Memory B cell (primary cell): ENCODE measurements at regions not wholly inside any gene's neighbourhood (a gene's known extent, or its start where the extent isn't known, plus 50 kb on each side); places are given as distances from the start of the nearest gene placed in this dataset.

ENCODE experiments used
- ATAC-seq: fragments of 150-1000 bp; cut with Tn5 transposase; 2 replicates; pipeline ENCODE4 v1.10.0; 2021; ENCODE audit warnings: low read depth, mild to moderate bottlenecking, moderate library complexity
- DNase-seq, 2 donors: peaks; one replicate each; pipeline ENCODE4 v3.0.0; 2022; ENCODE audit warnings: low spot score in 2 of 2
- H3K27ac Mint-ChIP-seq: one replicate; pipeline ENCODE4 v1.8.0; 2022; ENCODE audit warnings: mild to moderate bottlenecking, moderate library complexity, mixed read lengths
- H3K27me3 Mint-ChIP-seq: one replicate; pipeline ENCODE4 v1.8.0; 2022; ENCODE audit warnings: mixed read lengths
- H3K36me3 Mint-ChIP-seq: one replicate; pipeline ENCODE4 v1.8.0; 2022; ENCODE audit warnings: mild to moderate bottlenecking, mixed read lengths
- H3K4me1 Mint-ChIP-seq: one replicate; pipeline ENCODE4 v1.8.0; 2022; ENCODE audit warnings: mixed read lengths
- H3K4me3 Mint-ChIP-seq: one replicate; pipeline ENCODE4 v1.8.0; 2022; ENCODE audit warnings: mild to moderate bottlenecking, moderate library complexity, mixed read lengths
- H3K9me3 Mint-ChIP-seq: one replicate; pipeline ENCODE4 v1.8.0; 2022; ENCODE audit warnings: mixed read lengths

- H3K4me1 Mint-ChIP-seq: no peaks in the 10 kb centered on the region
- H3K4me3 Mint-ChIP-seq: no peak overlapping the region
- DNase-seq (no peak), ATAC-seq (no peak)
- H3K9me3 Mint-ChIP-seq: no peaks in the 10 kb centered on the region
- H3K36me3 Mint-ChIP-seq: no peaks in the 10 kb centered on the region
- H3K27ac Mint-ChIP-seq: no peak overlapping the region
- peaks cover 7% of the 10 kb centered on the region for H3K27me3 Mint-ChIP-seq
Measured at GRCh38 chr2:7672027-7672684, 754.9 kb downstream of the RNF144A start.

- H3K27ac Mint-ChIP-seq: no peak overlapping the region
- H3K4me1 Mint-ChIP-seq: no peaks in the 10 kb centered on the region
- peaks cover 4% of the 10 kb centered on the region for H3K27me3 Mint-ChIP-seq
- no peak overlapping the region for H3K4me3 Mint-ChIP-seq
- no peaks in the 10 kb centered on the region for H3K9me3 Mint-ChIP-seq
- no peaks in the 10 kb centered on the region for H3K36me3 Mint-ChIP-seq
- ATAC-seq: no peak
- DNase-seq: no peak
Measured at GRCh38 chr2:7672685-7673071, 755.5 kb downstream of the RNF144A start.

GRCh38 chr2:7673101-7673500 is 755.9 kb downstream of the RNF144A start:
- DNase-seq (no peak), ATAC-seq (no peak)
- Mint-ChIP-seq H3K27me3 (peaks cover 4% of the 10 kb centered on the region), H3K36me3 (no peaks in the 10 kb centered on the region), H3K4me1 (no peaks in the 10 kb centered on the region), H3K4me3 (no peak overlapping the region), H3K27ac (no peak overlapping the region), H3K9me3 (no peaks in the 10 kb centered on the region)

GRCh38 chr2:7673853-7674252 is 756.6 kb downstream of the RNF144A start:
- Mint-ChIP-seq H3K4me1 (no peaks in the 10 kb centered on the region), H3K27ac (no peak overlapping the region), H3K4me3 (no peak overlapping the region), H3K9me3 (no peaks in the 10 kb centered on the region), H3K36me3 (no peaks in the 10 kb centered on the region), H3K27me3 (peaks cover 4% of the 10 kb centered on the region)
- no peak for ATAC-seq
- no peak for DNase-seq

GRCh38 chr2:7674606-7675005 is 757.4 kb downstream of the RNF144A start:
- no peaks in the 10 kb centered on the region for H3K36me3 Mint-ChIP-seq
- H3K4me3 Mint-ChIP-seq: no peak overlapping the region
- H3K27me3 Mint-ChIP-seq: peaks cover 4% of the 10 kb centered on the region
- ATAC-seq: no peak
- DNase-seq: no peak
- H3K27ac Mint-ChIP-seq: no peak overlapping the region
- H3K9me3 Mint-ChIP-seq: no peaks in the 10 kb centered on the region
- H3K4me1 Mint-ChIP-seq: no peaks in the 10 kb centered on the region

GRCh38 chr2:7676714-7677113 is 759.5 kb downstream of the RNF144A start:
- no peaks in the 10 kb centered on the region for H3K4me1 Mint-ChIP-seq
- H3K27me3 Mint-ChIP-seq: peaks cover 7% of the 10 kb centered on the region
- ATAC-seq (no peak), DNase-seq (no peak)
- no peak overlapping the region for H3K4me3 Mint-ChIP-seq
- no peaks in the 10 kb centered on the region for H3K36me3 Mint-ChIP-seq
- no peak overlapping the region for H3K27ac Mint-ChIP-seq
- H3K9me3 Mint-ChIP-seq: peaks cover 4% of the 10 kb centered on the region

- no peaks in the 10 kb centered on the region for H3K36me3 Mint-ChIP-seq
- H3K4me1 Mint-ChIP-seq: no peaks in the 10 kb centered on the region
- H3K27ac Mint-ChIP-seq: no peak overlapping the region
- no peak overlapping the region for H3K4me3 Mint-ChIP-seq
- peaks cover 5% of the 10 kb centered on the region for H3K9me3 Mint-ChIP-seq
- H3K27me3 Mint-ChIP-seq: peaks cover 6% of the 10 kb centered on the region
- DNase-seq (no peak), ATAC-seq (no peak)
Measured at GRCh38 chr2:7681881-7682461, 764.8 kb downstream of the RNF144A start.

GRCh38 chr2:7683196-7683595 is 766.0 kb downstream of the RNF144A start:
- H3K4me1 Mint-ChIP-seq: no peaks in the 10 kb centered on the region
- peaks cover 5% of the 10 kb centered on the region for H3K9me3 Mint-ChIP-seq
- no peak for ATAC-seq
- no peaks in the 10 kb centered on the region for H3K36me3 Mint-ChIP-seq
- H3K4me3 Mint-ChIP-seq: no peak overlapping the region
- DNase-seq: no peak
- no peak overlapping the region for H3K27ac Mint-ChIP-seq
- H3K27me3 Mint-ChIP-seq: peaks cover 7% of the 10 kb centered on the region

GRCh38 chr2:7683708-7684107 is 766.5 kb downstream of the RNF144A start:
- no peak overlapping the region for H3K4me3 Mint-ChIP-seq
- ATAC-seq (no peak), DNase-seq (no peak)
- peaks cover 7% of the 10 kb centered on the region for H3K27me3 Mint-ChIP-seq
- no peak overlapping the region for H3K27ac Mint-ChIP-seq
- peaks cover 5% of the 10 kb centered on the region for H3K9me3 Mint-ChIP-seq
- no peaks in the 10 kb centered on the region for H3K36me3 Mint-ChIP-seq
- no peaks in the 10 kb centered on the region for H3K4me1 Mint-ChIP-seq

GRCh38 chr2:7685342-7686015 is 768.3 kb downstream of the RNF144A start:
- Mint-ChIP-seq H3K27me3 (peaks cover 4% of the 10 kb centered on the region), H3K4me1 (no peaks in the 10 kb centered on the region), H3K36me3 (no peaks in the 10 kb centered on the region), H3K4me3 (no peak overlapping the region), H3K27ac (no peak overlapping the region), H3K9me3 (peaks cover 1% of the 10 kb centered on the region)
- ATAC-seq (no peak), DNase-seq (no peak)

- Mint-ChIP-seq H3K27ac (no peak overlapping the region), H3K9me3 (peaks cover 1% of the 10 kb centered on the region), H3K4me1 (no peaks in the 10 kb centered on the region), H3K4me3 (no peak overlapping the region), H3K27me3 (peaks cover 4% of the 10 kb centered on the region), H3K36me3 (no peaks in the 10 kb centered on the region)
- DNase-seq: no peak
- no peak for ATAC-seq
Measured at GRCh38 chr2:7686016-7686385, 768.8 kb downstream of the RNF144A start.

- no peak for DNase-seq
- ATAC-seq: no peak
- H3K4me3 Mint-ChIP-seq: no peak overlapping the region
- no peak overlapping the region for H3K27ac Mint-ChIP-seq
- peaks cover 10% of the 10 kb centered on the region for H3K27me3 Mint-ChIP-seq
- no peaks in the 10 kb centered on the region for H3K36me3 Mint-ChIP-seq
- H3K9me3 Mint-ChIP-seq: peaks cover 4% of the 10 kb centered on the region
- H3K4me1 Mint-ChIP-seq: no peaks in the 10 kb centered on the region
Measured at GRCh38 chr2:7691961-7692656, 774.9 kb downstream of the RNF144A start.

GRCh38 chr2:7692657-7693161 is 775.5 kb downstream of the RNF144A start:
- Mint-ChIP-seq H3K36me3 (no peaks in the 10 kb centered on the region), H3K4me1 (no peaks in the 10 kb centered on the region), H3K27me3 (peaks cover 9% of the 10 kb centered on the region), H3K27ac (no peak overlapping the region), H3K9me3 (peaks cover 4% of the 10 kb centered on the region), H3K4me3 (no peak overlapping the region)
- DNase-seq (no peak), ATAC-seq (no peak)
